ENCODE measurements at regions not wholly inside any gene's neighbourhood (a gene's known extent, or its start where the extent isn't known, plus 50 kb on each side); places are given as distances from the start of the nearest gene placed in this dataset.

GRCh38 chr13:97057176-97057575, 62.9 kb upstream of the OXGR1 start:
- DNase-seq (ENCODE audit: extremely low read depth in 1 of 2, low read depth in 1 of 2) = no peak

GRCh38 chr13:97058391-97058790, 64.1 kb upstream of the OXGR1 start:
- DNase-seq (ENCODE audit: extremely low read depth in 1 of 2, low read depth in 1 of 2) = no peak

- no peak for DNase-seq (ENCODE audit: extremely low read depth in 1 of 2, low read depth in 1 of 2)
Observed at GRCh38 chr13:97058926-97059325, 64.7 kb upstream of the OXGR1 start.

- no peak for DNase-seq (ENCODE audit: extremely low read depth in 1 of 2, low read depth in 1 of 2)
Observed at GRCh38 chr13:97067017-97067895, 73.0 kb upstream of the OXGR1 start.

- DNase-seq (ENCODE audit: extremely low read depth in 1 of 2, low read depth in 1 of 2) = no peak
Observed at GRCh38 chr13:97068151-97068550, 73.9 kb upstream of the OXGR1 start.

- DNase-seq (ENCODE audit: extremely low read depth in 1 of 2, low read depth in 1 of 2) = no peak
Observed at GRCh38 chr13:97069050-97069815, 75.0 kb upstream of the OXGR1 start.

- DNase-seq (ENCODE audit: extremely low read depth in 1 of 2, low read depth in 1 of 2) = no peak
Observed at GRCh38 chr13:97072297-97072696, 78.0 kb upstream of the OXGR1 start.

GRCh38 chr13:97074618-97075017, 80.3 kb upstream of the OXGR1 start:
- no peak for DNase-seq (ENCODE audit: extremely low read depth in 1 of 2, low read depth in 1 of 2)

GRCh38 chr13:97076898-97077297, 82.6 kb upstream of the OXGR1 start:
- DNase-seq (ENCODE audit: extremely low read depth in 1 of 2, low read depth in 1 of 2) = no peak

GRCh38 chr13:97077341-97077740, 83.1 kb upstream of the OXGR1 start:
- DNase-seq (ENCODE audit: extremely low read depth in 1 of 2, low read depth in 1 of 2) = no peak

GRCh38 chr13:97079726-97080125, 85.5 kb upstream of the OXGR1 start:
- DNase-seq (ENCODE audit: extremely low read depth in 1 of 2, low read depth in 1 of 2) = no peak

- DNase-seq (ENCODE audit: extremely low read depth in 1 of 2, low read depth in 1 of 2) = no peak
Observed at GRCh38 chr13:97082461-97083207, 88.4 kb upstream of the OXGR1 start.

GRCh38 chr13:97091196-97091595, 96.9 kb upstream of the OXGR1 start:
- no peak for DNase-seq (ENCODE audit: extremely low read depth in 1 of 2, low read depth in 1 of 2)

GRCh38 chr13:97100821-97101220, 106.5 kb upstream of the OXGR1 start:
- no peak for DNase-seq (ENCODE audit: extremely low read depth in 1 of 2, low read depth in 1 of 2)

- DNase-seq (ENCODE audit: extremely low read depth in 1 of 2, low read depth in 1 of 2) = no peak
Observed at GRCh38 chr13:97101912-97102708, 107.8 kb upstream of the OXGR1 start.

- no peak for DNase-seq (ENCODE audit: extremely low read depth in 1 of 2, low read depth in 1 of 2)
Observed at GRCh38 chr13:97106323-97106722, 112.0 kb upstream of the OXGR1 start.

GRCh38 chr13:97107815-97108529, 113.7 kb upstream of the OXGR1 start:
- DNase-seq (ENCODE audit: extremely low read depth in 1 of 2, low read depth in 1 of 2) = no peak

GRCh38 chr13:97108530-97108900, 113.6 kb upstream of the MBNL2 start:
- DNase-seq (ENCODE audit: extremely low read depth in 1 of 2, low read depth in 1 of 2) = no peak

GRCh38 chr13:97109256-97109655, 112.9 kb upstream of the MBNL2 start:
- no peak for DNase-seq (ENCODE audit: extremely low read depth in 1 of 2, low read depth in 1 of 2)
